ENCODE measurements at regions not wholly inside any gene's neighbourhood (a gene's known extent, or its start where the extent isn't known, plus 50 kb on each side); places are given as distances from the start of the nearest gene placed in this dataset.

GRCh38 chr2:239602290-239603282 is 201.8 kb upstream of the HDAC4 start:
- no peaks in the 10 kb centered on the region for H3K4me1 ChIP-seq (ENCODE audit: control insufficient read depth, extremely low read depth, insufficient read depth, low read length)
- H3K36me3 ChIP-seq (ENCODE audit: control insufficient read depth in 2 of 2, extremely low read depth in 1 of 2, insufficient read depth in 2 of 2, low read length in 2 of 2): no peaks in the 10 kb centered on the region
- TF ChIP-seq CTCF (optimal IDR thresholded peaks at IDR 0.05 in 1 of 3, IDR thresholded peaks at IDR 0.05 in 1 of 3, conservative IDR thresholded peaks at IDR 0.05 in 1 of 3; ENCODE audit: extremely low read depth in 1 of 3, insufficient read depth in 2 of 3, low read length in 3 of 3) (no peak), EZH2 (IDR thresholded peaks at IDR 0.05; ENCODE audit: low read length) (no peak)
- H3K9ac ChIP-seq (ENCODE audit: control insufficient read depth, extremely low read depth, insufficient read depth, low read length): no peak overlapping the region
- no peak overlapping the region for H3K4me3 ChIP-seq (ENCODE audit: control insufficient read depth in 2 of 3, extremely low read depth in 1 of 3, insufficient read depth in 2 of 3, low read depth in 1 of 3, low read length in 3 of 3)
- H3K4me2 ChIP-seq (ENCODE audit: control insufficient read depth, extremely low read depth, insufficient read depth, low read depth, low read length): no peak overlapping the region
- no peaks in the 10 kb centered on the region for H3K9me3 ChIP-seq (ENCODE audit: control insufficient read depth, low read depth, low read length)
- no peaks in the 10 kb centered on the region for H3K9me1 ChIP-seq (ENCODE audit: control insufficient read depth, extremely low read depth, insufficient read depth, low read length)
- no peaks in the 10 kb centered on the region for H3K79me2 ChIP-seq (ENCODE audit: control insufficient read depth, insufficient read depth, low read length)
- dilution Hi-C loops (cut with MboI; ENCODE audit: extremely low pct_ligation_motif_present, low sequenced_read_pairs): no loop called here
- no peak overlapping the region for H2AFZ ChIP-seq (ENCODE audit: control insufficient read depth, low read length)
- FAIRE-seq (no peak), DNase-seq (ENCODE audit: low read depth, low spot score) (peak; percentile 2)
- no peak overlapping the region for H3K27ac ChIP-seq (ENCODE audit: control insufficient read depth, insufficient read depth, low read length)
- no peaks in the 10 kb centered on the region for H3K27me3 ChIP-seq (ENCODE audit: control insufficient read depth, extremely low read depth, insufficient read depth, low read length)
- H4K20me1 ChIP-seq (ENCODE audit: control insufficient read depth, extremely low read depth, insufficient read depth, low read length): no peaks in the 10 kb centered on the region

GRCh38 chr2:239601880-239602279 is 201.1 kb upstream of the HDAC4 start:
- dilution Hi-C loops (cut with MboI; ENCODE audit: extremely low pct_ligation_motif_present, low sequenced_read_pairs): no loop called here

More at GRCh38 chr2:239601880-239602279, 201.1 kb upstream of the HDAC4 start:
- DNase-seq (ENCODE audit: low read depth, low spot score): no peak
- Histone ChIP-seq H3K9me1 (ENCODE audit: control insufficient read depth, extremely low read depth, insufficient read depth, low read length) (no peaks in the 10 kb centered on the region), H3K4me3 (ENCODE audit: control insufficient read depth in 2 of 3, extremely low read depth in 1 of 3, insufficient read depth in 2 of 3, low read depth in 1 of 3, low read length in 3 of 3) (no peak overlapping the region), H4K20me1 (ENCODE audit: control insufficient read depth, extremely low read depth, insufficient read depth, low read length) (no peaks in the 10 kb centered on the region), H3K4me1 (ENCODE audit: control insufficient read depth, extremely low read depth, insufficient read depth, low read length) (no peaks in the 10 kb centered on the region), H3K36me3 (ENCODE audit: control insufficient read depth in 2 of 2, extremely low read depth in 1 of 2, insufficient read depth in 2 of 2, low read length in 2 of 2) (no peaks in the 10 kb centered on the region), H2AFZ (ENCODE audit: control insufficient read depth, low read length) (no peak overlapping the region), H3K27me3 (ENCODE audit: control insufficient read depth, extremely low read depth, insufficient read depth, low read length) (no peaks in the 10 kb centered on the region), H3K79me2 (ENCODE audit: control insufficient read depth, insufficient read depth, low read length) (no peaks in the 10 kb centered on the region), H3K9ac (ENCODE audit: control insufficient read depth, extremely low read depth, insufficient read depth, low read length) (no peak overlapping the region), H3K4me2 (ENCODE audit: control insufficient read depth, extremely low read depth, insufficient read depth, low read depth, low read length) (no peak overlapping the region), H3K27ac (ENCODE audit: control insufficient read depth, insufficient read depth, low read length) (no peak overlapping the region), H3K9me3 (ENCODE audit: control insufficient read depth, low read depth, low read length) (no peaks in the 10 kb centered on the region)
- FAIRE-seq: no peak
- TF ChIP-seq EZH2 (IDR thresholded peaks at IDR 0.05; ENCODE audit: low read length) (no peak), CTCF (optimal IDR thresholded peaks at IDR 0.05 in 1 of 3, IDR thresholded peaks at IDR 0.05 in 1 of 3, conservative IDR thresholded peaks at IDR 0.05 in 1 of 3; ENCODE audit: extremely low read depth in 1 of 3, insufficient read depth in 2 of 3, low read length in 3 of 3) (no peak)

Data from keratinocyte (primary cell).